Neural cell (in vitro differentiated cells): ENCODE measurements at regions not wholly inside any gene's neighbourhood (a gene's known extent, or its start where the extent isn't known, plus 50 kb on each side); places are given as distances from the start of the nearest gene placed in this dataset.

Experiments
- H2AFZ ChIP-seq: fragments of 200-600, 300-800 bp; sonication (generic), shearing (Covaris generic); 2 replicates; pipeline ENCODE4 v1.6.0; 2014; ENCODE audit warnings: low read depth, mild to moderate bottlenecking, antibody characterized with exemption, low read length, moderate library complexity
- H3F3A ChIP-seq: fragments of 200-600 bp; shearing (Covaris generic); 2 replicates; pipeline ENCODE4 v1.6.1; 2016; ENCODE audit warnings: mild to moderate bottlenecking, moderate library complexity, mixed read lengths, antibody characterized with exemption, low read length; ENCODE audit not compliant: insufficient read depth, poor library complexity, severe bottlenecking
- H3K27ac ChIP-seq: fragments of 200-600, 300-800 bp; sonication (generic), shearing (Covaris generic); 2 replicates; pipeline ENCODE4 v1.5.1; 2014; ENCODE audit warnings: mild to moderate bottlenecking, low read length, moderate library complexity
- H3K27me3 ChIP-seq: fragments of 300-800, 200-600 bp; sonication (generic), shearing (Covaris generic); 2 replicates; pipeline ENCODE4 v1.6.0; 2014; ENCODE audit warnings: mild to moderate bottlenecking, low read depth, low read length, moderate library complexity; ENCODE audit not compliant: insufficient read depth
- H3K36me3 ChIP-seq: fragments of 300-800, 200-600 bp; sonication (generic), shearing (Covaris generic); 2 replicates; pipeline ENCODE4 v1.5.1; 2014; ENCODE audit warnings: mild to moderate bottlenecking, antibody characterized with exemption, low read length, moderate library complexity; ENCODE audit not compliant: insufficient read depth
- H3K4me2 ChIP-seq: fragments of 300-800, 200-600 bp; sonication (generic), shearing (Covaris generic); 2 replicates; pipeline ENCODE4 v1.6.0; 2014; ENCODE audit warnings: mild to moderate bottlenecking, low read length
- H3K4me3 ChIP-seq: fragments of 300-800, 200-600 bp; sonication (generic), shearing (Covaris generic); 2 replicates; pipeline ENCODE4 v1.5.1; 2014; ENCODE audit warnings: mild to moderate bottlenecking, low read length, moderate library complexity
- H3K79me2 ChIP-seq: fragments of 200-600 bp; shearing (Covaris generic); replicated peaks from 2 replicates; pipeline ENCODE4 v1.6.0; 2014; ENCODE audit warnings: mild to moderate bottlenecking, low read length, moderate library complexity; ENCODE audit not compliant: insufficient read depth
- H3K9ac ChIP-seq: fragments of 300-800, 200-600 bp; sonication (generic), shearing (Covaris generic); 2 replicates; pipeline ENCODE4 v1.6.1; 2016; ENCODE audit warnings: mild to moderate bottlenecking, low read length, mixed read lengths
- H3K9me2 ChIP-seq: fragments of 200-600 bp; shearing (Covaris generic); 2 replicates; pipeline ENCODE4 v1.6.1; 2016; ENCODE audit warnings: mild to moderate bottlenecking, low read length, mixed read lengths; ENCODE audit not compliant: insufficient read depth
- H3K9me3 ChIP-seq: fragments of 200-600, 300-800 bp; sonication (generic), shearing (Covaris generic); 2 replicates; pipeline ENCODE4 v1.6.1; 2016; ENCODE audit warnings: mild to moderate bottlenecking, mixed run types, low read length, moderate library complexity, mixed read lengths
- H4K20me1 ChIP-seq: fragments of 200-600 bp; shearing (Covaris generic); 2 replicates; pipeline ENCODE4 v1.6.1; 2016; ENCODE audit warnings: mild to moderate bottlenecking, mixed run types; ENCODE audit not compliant: insufficient read depth
- EP300 ChIP-seq: fragments of 450-650 bp; conservative IDR thresholded peaks from 2 replicates; pipeline ENCODE4 v1.6.1; 2014; ENCODE audit warnings: antibody characterized with exemption, mild to moderate bottlenecking, moderate library complexity; ENCODE audit not compliant: poor library complexity, severe bottlenecking
- EZH2 ChIP-seq: fragments of 200-600, 300-800 bp; shearing (Covaris generic), sonication (generic); IDR thresholded peaks from 2 replicates; pipeline ENCODE4 v1.6.1; 2014; ENCODE audit warnings: antibody characterized with exemption, low read length, borderline replicate concordance, mild to moderate bottlenecking; ENCODE audit not compliant: insufficient read depth, poor library complexity, severe bottlenecking
- MXI1 ChIP-seq: fragments of 450-650 bp; conservative IDR thresholded peaks from 2 replicates; pipeline ENCODE4 v1.6.1; 2014; ENCODE audit warnings: antibody characterized with exemption, mild to moderate bottlenecking; ENCODE audit not compliant: poor library complexity, severe bottlenecking
- RAD21 ChIP-seq: fragments of 450-650 bp; conservative IDR thresholded peaks from 2 replicates; pipeline ENCODE4 v1.6.1; 2014; ENCODE audit warnings: antibody characterized with exemption, mild to moderate bottlenecking, moderate library complexity
- TF ChIP-seq, protein P1 (sequence below): fragments of 450-650 bp; IDR thresholded peaks from 2 replicates; pipeline ENCODE4 v1.5.1; 2014; ENCODE audit warnings: antibody characterized with exemption, mild to moderate bottlenecking, moderate library complexity; ENCODE audit not compliant: poor library complexity, severe bottlenecking
- TF ChIP-seq, protein P2 (sequence below): IDR thresholded peaks from 2 replicates; pipeline ENCODE4 v1.6.1; 2012; ENCODE audit warnings: borderline replicate concordance

DNA sequence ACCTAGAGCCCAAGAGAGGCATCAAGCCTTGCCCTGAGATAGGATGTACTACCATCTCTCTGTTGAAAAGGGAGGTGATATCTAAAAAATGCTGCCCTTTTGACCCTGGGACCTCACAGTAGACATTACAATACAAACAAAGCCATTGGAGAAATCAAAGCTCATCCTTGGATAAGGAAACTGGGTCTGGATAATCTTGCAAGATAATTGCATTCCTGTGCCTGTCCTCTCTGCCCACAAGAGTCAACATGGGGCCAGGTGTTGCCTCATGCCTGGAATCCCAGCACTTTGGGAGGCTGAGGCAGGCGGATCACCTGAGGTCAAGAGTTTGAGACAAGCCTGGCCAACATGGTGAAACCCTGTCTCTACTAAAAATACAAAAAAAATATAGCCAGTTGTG, 57.3 kb upstream of the DLG1 start:
- Histone ChIP-seq H3K9me2 (no peaks in the 10 kb centered on the region), H3K9ac (no peak overlapping the region), H3K36me3 (no peaks in the 10 kb centered on the region), H2AFZ (no peak overlapping the region), H4K20me1 (no peaks in the 10 kb centered on the region), H3F3A (no peaks in the 10 kb centered on the region), H3K79me2 (no peaks in the 10 kb centered on the region), H3K9me3 (no peaks in the 10 kb centered on the region), H3K27me3 (no peaks in the 10 kb centered on the region), H3K4me3 (no peak overlapping the region), H3K27ac (no peak overlapping the region), H3K4me2 (no peak overlapping the region)
- TF ChIP-seq MXI1 = no peak
- TF ChIP-seq EZH2 = no peak

DNA sequence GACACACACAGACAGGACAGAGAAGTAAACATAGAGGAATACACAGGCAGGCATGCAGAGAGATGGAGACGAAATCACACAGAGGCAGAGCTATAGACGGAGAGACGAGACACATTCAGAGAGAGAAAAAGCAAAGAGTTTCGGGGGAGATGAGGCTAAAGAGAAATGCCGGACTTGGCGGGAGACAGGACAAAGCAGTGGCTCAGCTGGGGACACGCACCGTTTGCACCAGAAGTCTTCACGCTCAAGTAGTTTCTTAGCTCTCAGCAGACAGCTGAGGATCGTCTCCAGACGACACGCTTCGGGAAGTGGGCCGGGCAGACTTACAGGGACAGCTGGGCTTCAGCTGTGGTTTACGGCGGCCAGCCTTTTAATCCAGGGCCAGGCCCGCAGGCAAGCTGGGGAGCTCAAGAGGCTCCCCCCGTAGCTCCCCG, 56.2 kb upstream of the DLG1 start:
- no peak overlapping the region for H3K9ac ChIP-seq
- no peaks in the 10 kb centered on the region for H4K20me1 ChIP-seq
- no peak overlapping the region for H3K27ac ChIP-seq
- no peak overlapping the region for H3K4me3 ChIP-seq
- no peak overlapping the region for H3K4me2 ChIP-seq
- no peaks in the 10 kb centered on the region for H3K36me3 ChIP-seq
- H3K9me2 ChIP-seq = no peaks in the 10 kb centered on the region
- no peak overlapping the region for H2AFZ ChIP-seq
- no peaks in the 10 kb centered on the region for H3K79me2 ChIP-seq
- H3F3A ChIP-seq = no peaks in the 10 kb centered on the region
- no peaks in the 10 kb centered on the region for H3K27me3 ChIP-seq
- no peaks in the 10 kb centered on the region for H3K9me3 ChIP-seq
- no peak for TF ChIP-seq EP300

DNA sequence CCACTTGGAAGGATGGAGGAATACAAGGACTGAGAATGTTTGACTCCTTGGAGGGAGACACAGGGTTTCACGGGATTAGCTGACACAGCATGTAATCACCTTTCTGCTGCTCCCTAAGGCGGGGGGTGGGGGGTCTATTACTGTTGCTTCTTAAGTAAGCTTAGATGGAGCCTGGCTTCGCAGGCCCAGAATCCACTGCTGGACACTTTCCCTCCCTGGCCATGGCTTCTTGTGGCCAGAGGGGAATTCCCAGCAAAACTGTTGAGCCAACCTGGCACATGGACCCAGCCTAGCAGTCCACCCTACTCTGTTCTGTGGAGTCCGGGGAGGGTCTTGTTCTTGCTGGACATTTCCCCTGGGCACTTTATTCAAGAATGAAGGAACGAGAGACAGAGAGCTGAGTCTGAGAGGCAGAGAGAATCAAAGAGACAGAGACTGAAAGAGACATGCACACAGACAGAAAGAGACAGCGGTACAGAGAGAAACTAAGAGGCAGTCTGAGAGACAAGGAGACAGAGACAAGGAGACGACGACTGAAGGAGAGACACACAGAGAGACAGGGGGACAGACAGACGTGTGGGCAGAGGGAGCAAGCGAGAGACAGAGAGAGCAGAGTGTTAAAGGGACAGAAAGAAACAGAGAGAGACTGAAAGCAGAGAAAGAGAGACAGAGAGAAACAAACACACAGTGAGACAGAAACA, 55.6 kb upstream of the DLG1 start:
- Histone ChIP-seq H3K27me3 (no peaks in the 10 kb centered on the region), H3K9me2 (no peaks in the 10 kb centered on the region), H3K4me3 (no peak overlapping the region), H3K4me2 (no peak overlapping the region), H3K9ac (no peak overlapping the region), H3K9me3 (no peaks in the 10 kb centered on the region), H3K79me2 (no peaks in the 10 kb centered on the region), H3K36me3 (no peaks in the 10 kb centered on the region), H3K27ac (no peak overlapping the region), H2AFZ (no peak overlapping the region), H4K20me1 (no peaks in the 10 kb centered on the region), H3F3A (no peaks in the 10 kb centered on the region)
- no peak for TF ChIP-seq RAD21
- TF ChIP-seq, protein P1, sequence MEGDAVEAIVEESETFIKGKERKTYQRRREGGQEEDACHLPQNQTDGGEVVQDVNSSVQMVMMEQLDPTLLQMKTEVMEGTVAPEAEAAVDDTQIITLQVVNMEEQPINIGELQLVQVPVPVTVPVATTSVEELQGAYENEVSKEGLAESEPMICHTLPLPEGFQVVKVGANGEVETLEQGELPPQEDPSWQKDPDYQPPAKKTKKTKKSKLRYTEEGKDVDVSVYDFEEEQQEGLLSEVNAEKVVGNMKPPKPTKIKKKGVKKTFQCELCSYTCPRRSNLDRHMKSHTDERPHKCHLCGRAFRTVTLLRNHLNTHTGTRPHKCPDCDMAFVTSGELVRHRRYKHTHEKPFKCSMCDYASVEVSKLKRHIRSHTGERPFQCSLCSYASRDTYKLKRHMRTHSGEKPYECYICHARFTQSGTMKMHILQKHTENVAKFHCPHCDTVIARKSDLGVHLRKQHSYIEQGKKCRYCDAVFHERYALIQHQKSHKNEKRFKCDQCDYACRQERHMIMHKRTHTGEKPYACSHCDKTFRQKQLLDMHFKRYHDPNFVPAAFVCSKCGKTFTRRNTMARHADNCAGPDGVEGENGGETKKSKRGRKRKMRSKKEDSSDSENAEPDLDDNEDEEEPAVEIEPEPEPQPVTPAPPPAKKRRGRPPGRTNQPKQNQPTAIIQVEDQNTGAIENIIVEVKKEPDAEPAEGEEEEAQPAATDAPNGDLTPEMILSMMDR = no peak
- TF ChIP-seq, protein P2, sequence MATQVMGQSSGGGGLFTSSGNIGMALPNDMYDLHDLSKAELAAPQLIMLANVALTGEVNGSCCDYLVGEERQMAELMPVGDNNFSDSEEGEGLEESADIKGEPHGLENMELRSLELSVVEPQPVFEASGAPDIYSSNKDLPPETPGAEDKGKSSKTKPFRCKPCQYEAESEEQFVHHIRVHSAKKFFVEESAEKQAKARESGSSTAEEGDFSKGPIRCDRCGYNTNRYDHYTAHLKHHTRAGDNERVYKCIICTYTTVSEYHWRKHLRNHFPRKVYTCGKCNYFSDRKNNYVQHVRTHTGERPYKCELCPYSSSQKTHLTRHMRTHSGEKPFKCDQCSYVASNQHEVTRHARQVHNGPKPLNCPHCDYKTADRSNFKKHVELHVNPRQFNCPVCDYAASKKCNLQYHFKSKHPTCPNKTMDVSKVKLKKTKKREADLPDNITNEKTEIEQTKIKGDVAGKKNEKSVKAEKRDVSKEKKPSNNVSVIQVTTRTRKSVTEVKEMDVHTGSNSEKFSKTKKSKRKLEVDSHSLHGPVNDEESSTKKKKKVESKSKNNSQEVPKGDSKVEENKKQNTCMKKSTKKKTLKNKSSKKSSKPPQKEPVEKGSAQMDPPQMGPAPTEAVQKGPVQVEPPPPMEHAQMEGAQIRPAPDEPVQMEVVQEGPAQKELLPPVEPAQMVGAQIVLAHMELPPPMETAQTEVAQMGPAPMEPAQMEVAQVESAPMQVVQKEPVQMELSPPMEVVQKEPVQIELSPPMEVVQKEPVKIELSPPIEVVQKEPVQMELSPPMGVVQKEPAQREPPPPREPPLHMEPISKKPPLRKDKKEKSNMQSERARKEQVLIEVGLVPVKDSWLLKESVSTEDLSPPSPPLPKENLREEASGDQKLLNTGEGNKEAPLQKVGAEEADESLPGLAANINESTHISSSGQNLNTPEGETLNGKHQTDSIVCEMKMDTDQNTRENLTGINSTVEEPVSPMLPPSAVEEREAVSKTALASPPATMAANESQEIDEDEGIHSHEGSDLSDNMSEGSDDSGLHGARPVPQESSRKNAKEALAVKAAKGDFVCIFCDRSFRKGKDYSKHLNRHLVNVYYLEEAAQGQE = no peak
